SK-N-SH treated with all-trans-retinoic acid at 6 μM for 48 hours (cell line): ENCODE measurements at regions not wholly inside any gene's neighbourhood (a gene's known extent, or its start where the extent isn't known, plus 50 kb on each side); places are given as distances from the start of the nearest gene placed in this dataset.
"Not testable (repeated sequence)": the region's sequence is repeated elsewhere in the genome, so short reads cannot be mapped to it uniquely, and the experiment has no call there.

Source experiments
- ARNTL ChIP-seq: fragments of 450-650 bp; formaldehyde crosslinking; IDR thresholded peaks from 2 replicates; pipeline ENCODE4 v1.5.0; 2020; ENCODE audit warnings: low read depth, mild to moderate bottlenecking, moderate library complexity, borderline replicate concordance
- CREB5 ChIP-seq: fragments of 250-450 bp; sonication (Bioruptor Pico); IDR thresholded peaks from 2 replicates; pipeline ENCODE4 v1.5.1; 2020; ENCODE audit warnings: low read depth, mild to moderate bottlenecking, moderate library complexity
- CSDC2 ChIP-seq: fragments of 250-450 bp; sonication (Bioruptor Pico); IDR thresholded peaks from 2 replicates; pipeline ENCODE4 v1.5.0; 2020; ENCODE audit warnings: mild to moderate bottlenecking, moderate library complexity
- OSR1 ChIP-seq: fragments of 250-450 bp; sonication (Bioruptor Pico); IDR thresholded peaks from 2 replicates; pipeline ENCODE4 v1.8.0; 2022; ENCODE audit warnings: moderate library complexity, mild to moderate bottlenecking, inconsistent platforms
- PATZ1 ChIP-seq: fragments of 250-450 bp; sonication (Bioruptor Pico); IDR thresholded peaks from 2 replicates; pipeline ENCODE4 v1.8.0; 2020; ENCODE audit warnings: mild to moderate bottlenecking, moderate library complexity, borderline replicate concordance
- RARB ChIP-seq: fragments of 250-450 bp; sonication (Bioruptor Pico); IDR thresholded peaks from 2 replicates; pipeline ENCODE4 v1.8.0; 2021; ENCODE audit warnings: mild to moderate bottlenecking, moderate library complexity
- SNAI2 ChIP-seq: fragments of 250-450 bp; sonication (Bioruptor Pico); IDR thresholded peaks from 2 replicates; pipeline ENCODE4 v1.5.0; 2020; ENCODE audit warnings: mild to moderate bottlenecking, moderate library complexity
- TCF4 ChIP-seq: fragments of 250-450 bp; sonication (Bioruptor Pico); IDR thresholded peaks from 2 replicates; pipeline ENCODE4 v1.8.0; 2021; ENCODE audit warnings: mild to moderate bottlenecking, moderate library complexity, borderline replicate concordance
- TSHZ2 ChIP-seq: fragments of 250-450 bp; sonication (Bioruptor Pico); IDR thresholded peaks from 2 replicates; pipeline ENCODE4 v1.5.0; 2020; ENCODE audit warnings: mild to moderate bottlenecking, moderate library complexity
- ZC3H10 ChIP-seq: fragments of 250-450 bp; sonication (Bioruptor Pico); IDR thresholded peaks from 2 replicates; pipeline ENCODE4 v1.5.1; 2021; ENCODE audit warnings: mild to moderate bottlenecking, moderate library complexity
- ZNF565 ChIP-seq: fragments of 450-650 bp; formaldehyde crosslinking; conservative IDR thresholded peaks from 2 replicates; pipeline ENCODE4 v1.5.0; 2020; ENCODE audit warnings: low read depth, mild to moderate bottlenecking, moderate library complexity
- ZNF70 ChIP-seq: fragments of 450-650 bp; formaldehyde crosslinking; IDR thresholded peaks from 2 replicates; pipeline ENCODE4 v1.5.0; 2020; ENCODE audit warnings: mild to moderate bottlenecking, moderate library complexity
- ZNF8 ChIP-seq: fragments of 450-650 bp; formaldehyde crosslinking; IDR thresholded peaks from 2 replicates; pipeline ENCODE4 v1.5.0; 2020; ENCODE audit warnings: mild to moderate bottlenecking, moderate library complexity
- TF ChIP-seq, protein P1 (sequence below): fragments of 250-450 bp; sonication (Bioruptor Pico); IDR thresholded peaks from 2 replicates; pipeline ENCODE4 v1.5.1; 2021; ENCODE audit warnings: mild to moderate bottlenecking, moderate library complexity

GRCh38 chr10:29379777-29380598, 91.1 kb downstream of the LYZL1 start:
- not testable (repeated sequence) for TF ChIP-seq CSDC2 (CRISPR knock-in tag); ZNF565; RARB (CRISPR knock-in tag); CREB5 (CRISPR knock-in tag); ZNF8 (CRISPR knock-in tag); PATZ1; TCF4 (CRISPR knock-in tag); ZC3H10 (CRISPR knock-in tag); TSHZ2 (CRISPR knock-in tag); SNAI2 (CRISPR knock-in tag); ARNTL; ZNF70 (CRISPR knock-in tag); OSR1
- TF ChIP-seq, protein P1, sequence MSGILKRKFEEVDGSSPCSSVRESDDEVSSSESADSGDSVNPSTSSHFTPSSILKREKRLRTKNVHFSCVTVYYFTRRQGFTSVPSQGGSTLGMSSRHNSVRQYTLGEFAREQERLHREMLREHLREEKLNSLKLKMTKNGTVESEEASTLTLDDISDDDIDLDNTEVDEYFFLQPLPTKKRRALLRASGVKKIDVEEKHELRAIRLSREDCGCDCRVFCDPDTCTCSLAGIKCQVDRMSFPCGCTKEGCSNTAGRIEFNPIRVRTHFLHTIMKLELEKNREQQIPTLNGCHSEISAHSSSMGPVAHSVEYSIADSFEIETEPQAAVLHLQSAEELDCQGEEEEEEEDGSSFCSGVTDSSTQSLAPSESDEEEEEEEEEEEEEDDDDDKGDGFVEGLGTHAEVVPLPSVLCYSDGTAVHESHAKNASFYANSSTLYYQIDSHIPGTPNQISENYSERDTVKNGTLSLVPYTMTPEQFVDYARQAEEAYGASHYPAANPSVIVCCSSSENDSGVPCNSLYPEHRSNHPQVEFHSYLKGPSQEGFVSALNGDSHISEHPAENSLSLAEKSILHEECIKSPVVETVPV = not testable (repeated sequence)
